GM21390 (cell line): ENCODE measurements at regions not wholly inside any gene's neighbourhood (a gene's known extent, or its start where the extent isn't known, plus 50 kb on each side); places are given as distances from the start of the nearest gene placed in this dataset.

Experiments
- ATAC-seq: cut with Tn5 transposase; IDR thresholded peaks from one replicate; pipeline ENCODE4 v1.9.1; 2021; ENCODE audit not compliant: unreplicated experiment

GRCh38 chr20:39146394-39146793, 184.2 kb downstream of the DHX35 start:
- ATAC-seq, result no peak

DNA sequence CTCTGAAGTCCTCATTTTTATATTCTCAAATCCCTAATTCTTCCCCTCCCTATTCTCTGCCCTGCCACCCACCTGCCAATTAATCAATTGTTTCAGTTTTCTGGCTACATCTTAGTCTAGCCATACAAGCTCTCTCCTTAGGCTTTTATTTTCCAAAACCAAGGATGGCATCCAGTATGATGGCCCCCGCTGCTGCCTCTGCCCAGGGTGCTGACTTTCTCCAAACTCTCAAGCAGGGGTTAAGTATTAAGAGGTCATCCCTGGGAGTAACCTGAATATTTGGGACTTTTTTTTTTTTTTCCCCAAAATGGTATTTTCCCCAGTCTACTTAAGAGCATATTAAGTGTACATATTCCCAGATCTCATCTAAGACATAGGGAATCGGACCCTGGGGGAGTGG, 183.8 kb downstream of the DHX35 start:
- no peak for ATAC-seq

DNA sequence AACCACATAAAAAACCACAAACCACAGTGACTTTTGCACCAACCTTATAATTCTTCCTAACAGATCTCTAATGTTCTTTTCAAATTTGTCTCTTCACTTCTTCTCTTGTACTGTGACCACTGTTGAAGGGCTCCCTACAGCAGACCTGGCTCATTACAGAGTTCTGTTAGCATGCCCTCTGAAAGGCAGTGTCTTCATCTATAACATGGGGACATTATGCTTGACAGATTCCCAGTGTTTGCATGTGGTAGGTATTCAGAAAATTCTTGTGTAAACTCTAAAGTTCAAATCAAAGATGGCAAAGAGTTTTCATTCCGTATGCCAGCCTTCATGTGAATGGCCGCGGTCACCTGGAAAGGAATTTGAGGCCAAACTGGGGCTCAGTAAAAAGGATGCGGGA, 182.6 kb downstream of the DHX35 start:
- no peak for ATAC-seq

- ATAC-seq, result no peak
These were observed 180.4 kb downstream of the DHX35 start for GRCh38 chr20:39142407-39143096.

DNA sequence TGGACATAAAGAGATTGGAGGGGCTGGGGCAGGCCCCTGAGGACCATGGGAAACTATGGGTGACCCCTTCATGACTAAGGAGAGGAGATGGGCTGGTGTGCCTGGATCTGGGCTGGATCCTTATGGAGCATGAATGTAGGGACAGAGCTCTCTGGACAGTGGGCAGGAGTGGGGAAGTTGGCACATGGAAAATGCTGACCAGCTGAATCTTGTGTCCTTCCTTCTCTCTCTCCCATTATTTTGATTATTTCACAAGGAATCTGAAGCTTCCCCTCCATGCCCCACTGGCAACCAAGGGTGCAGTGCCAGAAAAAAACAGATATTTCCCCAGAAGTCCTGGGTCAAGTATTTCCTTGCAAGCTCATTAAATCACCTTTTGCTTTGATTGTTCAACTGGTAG, 175.2 kb downstream of the DHX35 start:
- no peak for ATAC-seq

DNA sequence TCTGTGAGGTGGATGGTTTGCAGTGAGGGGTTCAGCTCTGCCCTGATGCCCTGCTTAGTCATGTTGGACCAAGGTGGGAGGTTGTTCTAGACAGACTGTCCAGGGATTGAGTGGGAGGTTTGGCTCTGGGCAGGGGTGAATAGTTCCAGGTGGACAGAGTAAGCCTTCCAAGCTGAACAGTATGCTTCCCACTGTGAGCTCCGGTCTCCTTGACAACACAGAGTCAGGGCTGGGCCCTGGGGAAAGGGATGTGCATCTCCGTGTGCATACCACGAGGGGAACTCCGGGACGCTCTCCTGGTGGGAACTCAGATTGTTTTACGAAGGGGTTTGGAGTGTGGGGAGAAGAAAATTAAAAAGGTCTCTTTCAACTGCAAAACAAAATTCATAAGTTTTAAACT, 174.7 kb downstream of the DHX35 start:
- ATAC-seq, result no peak

- no peak for ATAC-seq
These were observed 173.9 kb downstream of the DHX35 start for GRCh38 chr20:39135885-39136544.

DNA sequence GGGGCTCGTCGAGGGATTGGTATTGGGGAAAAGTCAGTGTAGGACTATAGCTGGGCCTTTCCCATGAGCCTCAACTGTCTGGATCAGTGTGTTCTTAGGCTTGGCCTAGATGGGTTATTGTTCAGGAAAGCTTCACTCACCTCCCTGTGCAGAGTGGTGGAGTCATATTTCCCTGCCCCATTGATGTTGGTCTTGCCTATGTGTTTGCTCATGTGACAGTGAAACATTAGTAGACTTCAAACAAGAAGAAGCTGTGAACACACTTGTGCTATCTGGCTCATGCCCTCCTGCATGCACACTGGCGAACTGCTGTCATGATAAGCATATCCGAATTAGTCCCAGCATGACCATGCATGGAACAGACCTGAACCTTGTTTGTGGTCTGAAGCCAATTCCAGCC, 171.1 kb downstream of the DHX35 start:
- ATAC-seq, result no peak

- ATAC-seq, result no peak
These were observed 170.4 kb downstream of the DHX35 start for GRCh38 chr20:39132511-39132910.

DNA sequence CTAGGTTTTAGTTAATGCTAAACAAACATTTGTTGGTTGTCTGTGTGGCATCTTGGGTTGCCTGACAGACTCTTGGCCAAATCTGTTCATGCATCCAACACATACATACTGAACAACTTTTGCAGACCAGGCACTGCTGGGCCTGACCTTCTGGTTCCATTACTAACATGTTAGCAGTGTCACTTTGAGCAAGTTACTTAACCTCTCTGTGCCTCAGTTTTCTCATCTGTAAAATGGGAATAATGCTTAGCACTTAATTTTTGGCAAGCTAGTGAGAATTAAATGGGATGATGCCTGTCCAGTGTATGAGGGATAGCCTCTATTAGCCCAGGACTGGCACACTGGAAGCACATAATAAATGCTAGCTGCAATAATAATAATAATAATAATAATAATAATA, 169.9 kb downstream of the DHX35 start:
- no peak for ATAC-seq

- ATAC-seq, result no peak
These were observed 168.5 kb downstream of the DHX35 start for GRCh38 chr20:39130627-39131026.

GRCh38 chr20:39129523-39129922, 167.4 kb downstream of the DHX35 start:
- ATAC-seq, result no peak

DNA sequence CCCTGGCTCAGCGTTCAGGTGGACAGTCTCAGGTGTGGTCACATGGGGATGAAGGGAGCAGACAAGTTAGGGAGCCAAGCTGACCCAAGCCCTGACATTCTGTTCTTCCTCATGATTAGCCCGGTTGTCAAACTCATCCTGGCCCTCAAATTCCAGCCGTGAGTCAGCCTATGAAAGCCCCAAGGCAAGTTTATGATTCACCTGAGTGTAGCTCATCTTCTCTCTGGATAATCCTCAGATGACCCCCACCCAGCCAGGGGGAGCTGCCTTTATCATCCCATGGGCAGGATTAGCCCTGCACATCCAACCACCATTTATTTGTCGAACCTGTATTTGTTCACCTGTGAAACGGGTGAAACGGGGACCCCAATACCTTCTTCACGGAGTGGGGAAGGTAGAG, 161.9 kb downstream of the DHX35 start:
- no peak for ATAC-seq

GRCh38 chr20:39123185-39123557, 161.0 kb downstream of the DHX35 start:
- no peak for ATAC-seq

DNA sequence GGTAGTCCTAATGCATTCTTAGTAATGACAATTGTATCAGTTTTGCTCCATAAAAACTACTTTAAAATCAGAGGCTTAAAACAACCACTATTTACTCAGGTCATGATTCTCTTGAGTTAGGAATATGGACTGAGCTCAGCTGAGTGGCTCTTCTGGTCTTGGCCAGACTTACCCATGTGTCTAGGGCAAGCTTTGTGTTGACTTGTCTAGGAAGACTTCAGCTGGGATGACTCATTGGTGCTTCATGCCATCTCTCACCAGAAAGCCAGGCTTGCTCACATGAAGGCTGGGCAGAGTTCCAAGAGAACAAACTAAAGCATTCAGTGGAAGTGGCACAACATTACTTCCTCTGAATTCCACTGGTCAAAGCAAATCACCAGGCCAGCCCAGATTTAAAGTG, 155.3 kb downstream of the DHX35 start:
- ATAC-seq, result no peak

DNA sequence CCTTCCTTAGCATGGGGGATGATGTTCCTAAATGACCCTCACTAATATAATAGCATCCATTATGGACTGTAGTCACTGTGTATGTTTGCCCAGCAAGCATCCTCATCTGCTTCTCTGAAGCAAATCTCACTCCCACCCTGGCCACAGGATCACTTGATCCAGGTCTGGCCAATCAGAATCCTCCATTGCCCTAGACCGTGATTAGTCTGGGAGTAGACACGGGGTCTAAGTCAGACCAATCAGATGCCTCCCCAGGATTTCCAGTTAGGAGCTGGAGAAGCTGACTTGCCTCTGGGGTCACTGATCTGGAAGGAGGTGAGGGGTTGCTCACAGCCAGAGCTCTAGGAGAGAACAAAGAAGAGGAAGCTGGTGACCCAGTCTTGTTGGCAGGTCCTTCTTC, 153.9 kb downstream of the DHX35 start:
- ATAC-seq, result no peak

- ATAC-seq, result peak; percentile 61
These were observed 150.1 kb downstream of the DHX35 start for GRCh38 chr20:39112178-39112743.

DNA sequence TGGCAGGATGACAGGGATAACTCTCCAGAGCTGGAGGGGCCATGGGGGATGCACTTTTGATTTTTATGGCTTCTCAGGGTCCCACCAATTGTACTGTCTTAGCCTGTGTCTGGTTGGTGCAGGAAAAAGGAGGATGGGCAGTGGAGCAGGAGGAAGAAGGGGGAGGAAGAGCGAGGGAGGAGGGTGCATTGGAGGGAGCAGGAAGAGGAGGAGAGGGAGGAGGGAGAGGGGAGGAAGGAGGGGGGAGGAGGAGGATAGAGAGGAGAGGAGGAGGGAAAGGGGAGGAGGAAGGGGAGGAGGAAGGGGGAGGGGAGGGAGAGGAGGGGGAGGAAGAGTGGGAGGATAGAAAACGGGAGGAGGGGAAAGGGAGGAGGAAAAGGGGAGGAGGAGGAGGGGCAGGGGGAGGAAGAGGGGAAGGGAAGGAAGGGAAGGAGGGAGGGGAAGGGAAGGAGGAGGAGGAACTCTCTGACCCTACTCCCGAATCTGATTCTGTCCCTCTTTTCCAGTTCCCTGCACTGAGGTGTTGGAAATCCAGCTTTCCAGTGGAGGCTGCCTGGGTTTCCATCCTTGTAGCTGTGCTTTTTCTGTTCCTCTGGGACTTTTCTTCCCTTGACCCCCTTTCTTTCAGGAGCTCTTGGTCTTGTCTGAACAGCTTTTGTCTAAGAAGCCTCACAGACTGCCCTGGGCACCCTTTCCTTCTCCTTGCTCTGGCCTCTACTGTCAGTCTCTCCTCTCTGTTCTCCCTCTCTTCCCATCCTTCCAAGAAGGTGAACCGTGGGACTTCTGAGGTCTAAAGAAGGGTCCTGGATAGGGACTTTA, 149.4 kb downstream of the DHX35 start:
- no peak for ATAC-seq

GRCh38 chr20:39110819-39111136, 148.6 kb downstream of the DHX35 start:
- ATAC-seq, result no peak

DNA sequence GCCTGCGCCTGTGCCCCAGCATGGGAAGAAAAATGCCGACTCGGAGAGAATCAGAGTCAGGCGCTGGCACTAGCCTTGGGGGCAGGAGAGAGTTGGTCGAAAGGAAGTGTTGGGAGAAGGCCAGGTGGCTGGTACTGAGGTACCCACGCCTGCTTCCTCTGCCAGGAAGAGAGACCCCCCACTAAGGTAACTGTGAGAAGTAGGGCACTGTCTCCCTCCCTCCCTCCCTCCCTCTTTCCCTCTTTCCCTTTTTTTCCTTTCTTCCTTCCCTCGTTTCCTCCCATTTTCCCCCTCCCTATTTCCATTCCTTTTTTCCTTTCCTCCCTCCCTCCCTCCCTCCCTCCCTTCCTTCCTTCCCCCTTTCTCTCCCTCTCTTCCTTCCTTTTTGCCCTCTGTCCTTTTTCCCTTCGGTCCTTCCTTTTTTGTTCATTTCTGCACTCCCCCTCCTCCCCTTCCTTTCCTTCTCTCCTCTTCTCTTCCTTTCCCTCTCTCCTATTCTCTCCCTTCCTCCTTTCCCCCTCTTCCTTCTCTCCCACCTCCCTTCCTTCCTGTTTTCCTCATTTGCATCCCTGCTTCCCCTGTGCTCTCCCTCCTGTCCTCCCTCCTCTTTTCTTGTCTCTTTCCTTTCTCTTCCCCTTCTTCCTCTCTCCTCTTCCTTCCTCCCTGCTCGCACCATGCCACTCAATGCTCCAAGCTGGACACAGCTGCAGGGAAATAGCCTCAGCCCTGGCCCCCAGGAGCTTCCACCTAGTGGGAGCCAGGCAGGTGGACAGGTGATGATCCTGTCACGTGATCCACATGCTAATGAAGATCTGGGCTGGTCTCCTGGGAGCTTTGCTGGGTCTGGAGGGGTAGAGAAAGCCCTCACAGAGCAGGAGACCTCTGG, 148.0 kb downstream of the DHX35 start:
- no peak for ATAC-seq

- ATAC-seq, result no peak
These were observed 146.6 kb downstream of the DHX35 start for GRCh38 chr20:39108746-39109145.
